Breast epithelium (tissue), 3 donors: ENCODE measurements at regions not wholly inside any gene's neighbourhood (a gene's known extent, or its start where the extent isn't known, plus 50 kb on each side); places are given as distances from the start of the nearest gene placed in this dataset.

Experiments used
- POLR2A ChIP-seq: fragments of 450-650 bp; IDR thresholded peaks from one replicate; pipeline ENCODE4 v1.6.1; 2016; ENCODE audit warnings: antibody characterized with exemption, mild to moderate bottlenecking, moderate library complexity
- POLR2AphosphoS5 ChIP-seq, 3 donors: sonication (generic); formaldehyde crosslinking; IDR thresholded peaks; one replicate each; pipeline ENCODE4 v1.6.1; 2017; ENCODE audit warnings: antibody characterized with exemption in 3 of 3

DNA sequence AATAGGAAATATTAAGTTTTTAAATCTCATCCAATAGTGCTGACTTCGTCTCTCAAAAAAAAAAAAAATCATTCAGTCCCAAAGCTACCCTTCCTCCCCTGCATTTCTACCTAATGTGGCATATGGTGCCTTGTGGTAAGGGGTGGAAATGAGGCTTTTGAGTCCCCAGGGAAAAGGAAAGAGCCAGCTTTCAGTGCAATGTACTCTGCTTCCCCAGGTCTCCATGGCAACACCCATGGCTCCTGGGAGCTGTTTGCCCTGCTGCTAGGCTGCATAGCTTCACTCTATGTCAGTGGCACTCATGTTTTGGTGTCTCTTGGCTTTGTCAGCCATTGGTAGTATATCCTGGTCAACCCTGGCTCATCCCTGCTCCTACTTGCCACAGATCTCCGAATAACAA is 175.9 kb downstream of the SLC39A8 start:
- TF ChIP-seq POLR2AphosphoS5 (IDR thresholded peaks at IDR 0.05), result no peak
- no peak for TF ChIP-seq POLR2A
